Activated CD4-positive, alpha-beta T cell treated with anti-CD3 and anti-CD28 coated beads, Interleukin-2, amount 10 ng/mL, durations not matched to agents 7 days and 5 days (primary cell): ENCODE measurements at regions not wholly inside any gene's neighbourhood (a gene's known extent, or its start where the extent isn't known, plus 50 kb on each side); places are given as distances from the start of the nearest gene placed in this dataset.
"Not testable (repeated sequence)": the region's sequence is repeated elsewhere in the genome, so short reads cannot be mapped to it uniquely, and the experiment has no call there.

ENCODE experiments used
- CTCF ChIA-PET: fragments of 350-600 bp; sonication (Branson Sonifier 250); formaldehyde crosslinking; loops from one replicate; lab custom pipeline; 2021; ENCODE audit warnings: antibody characterized with exemption; lab: Charles Lee
- POLR2A ChIA-PET: fragments of 350-600 bp; sonication (Branson Sonifier 250); formaldehyde crosslinking; loops from one replicate; lab custom pipeline; 2021; ENCODE audit warnings: antibody characterized with exemption; lab: Charles Lee
- DNase-seq: peaks from one replicate; pipeline ENCODE4 v3.0.0-alpha.2; 2020
- H3K27ac Mint-ChIP-seq: one replicate; pipeline ENCODE4 v1.8.0; 2021; ENCODE audit warnings: mild to moderate bottlenecking, moderate library complexity, mixed read lengths
- H3K27me3 Mint-ChIP-seq: one replicate; pipeline ENCODE4 v1.8.0; 2021; ENCODE audit warnings: mixed read lengths
- H3K36me3 Mint-ChIP-seq: one replicate; pipeline ENCODE4 v1.8.0; 2021; ENCODE audit warnings: low read depth, mixed read lengths
- H3K4me1 Mint-ChIP-seq: one replicate; pipeline ENCODE4 v1.8.0; 2021; ENCODE audit warnings: mixed read lengths
- H3K4me3 Mint-ChIP-seq: one replicate; pipeline ENCODE4 v1.8.0; 2021; ENCODE audit warnings: mild to moderate bottlenecking, moderate library complexity, mixed read lengths
- H3K9me3 Mint-ChIP-seq: one replicate; pipeline ENCODE4 v1.8.0; 2021; ENCODE audit warnings: mixed read lengths

GRCh38 chr18:38747153-38747552 is 1181.6 kb upstream of the CELF4 start:
- H3K36me3 Mint-ChIP-seq = no peaks in the 10 kb centered on the region
- ChIA-PET CTCF (no interaction called here), POLR2A (no interaction called here)
- no peak overlapping the region for H3K4me3 Mint-ChIP-seq
- H3K27ac Mint-ChIP-seq = no peak overlapping the region
- no peaks in the 10 kb centered on the region for H3K9me3 Mint-ChIP-seq
- H3K4me1 Mint-ChIP-seq = no peaks in the 10 kb centered on the region
- no peak for DNase-seq
- no peaks in the 10 kb centered on the region for H3K27me3 Mint-ChIP-seq

- DNase-seq, H3K9me3 Mint-ChIP-seq, POLR2A ChIA-PET, H3K4me3 Mint-ChIP-seq, H3K4me1 Mint-ChIP-seq, H3K27me3 Mint-ChIP-seq, CTCF ChIA-PET, H3K36me3 Mint-ChIP-seq, H3K27ac Mint-ChIP-seq: not testable (repeated sequence)
Measured at GRCh38 chr18:38720181-38720580, 1154.6 kb upstream of the CELF4 start.

GRCh38 chr18:38718365-38718901 is 1152.8 kb upstream of the CELF4 start:
- H3K36me3 Mint-ChIP-seq = no peaks in the 10 kb centered on the region
- CTCF ChIA-PET = no interaction called here
- H3K27me3 Mint-ChIP-seq = no peaks in the 10 kb centered on the region
- no peak for DNase-seq
- no peak overlapping the region for H3K4me3 Mint-ChIP-seq
- H3K4me1 Mint-ChIP-seq = no peaks in the 10 kb centered on the region
- POLR2A ChIA-PET = no interaction called here
- H3K27ac Mint-ChIP-seq = no peak overlapping the region
- peaks cover 6% of the 10 kb centered on the region for H3K9me3 Mint-ChIP-seq

GRCh38 chr18:38709122-38709521 is 1143.5 kb upstream of the CELF4 start:
- Mint-ChIP-seq H3K4me1 (no peaks in the 10 kb centered on the region), H3K4me3 (no peak overlapping the region), H3K27me3 (no peaks in the 10 kb centered on the region), H3K9me3 (peaks cover 3% of the 10 kb centered on the region), H3K36me3 (no peaks in the 10 kb centered on the region), H3K27ac (no peak overlapping the region)
- ChIA-PET POLR2A (no interaction called here), CTCF (no interaction called here)
- DNase-seq = no peak

GRCh38 chr18:38706373-38706772 is 1140.8 kb upstream of the CELF4 start:
- Mint-ChIP-seq H3K27me3 (no peaks in the 10 kb centered on the region), H3K9me3 (no peaks in the 10 kb centered on the region), H3K4me3 (no peak overlapping the region), H3K36me3 (no peaks in the 10 kb centered on the region), H3K27ac (no peak overlapping the region), H3K4me1 (no peaks in the 10 kb centered on the region)
- ChIA-PET CTCF (no interaction called here), POLR2A (no interaction called here)
- DNase-seq = no peak

GRCh38 chr18:38698088-38698487 is 1132.5 kb upstream of the CELF4 start:
- Mint-ChIP-seq H3K27me3 (no peaks in the 10 kb centered on the region), H3K9me3 (no peaks in the 10 kb centered on the region), H3K4me3 (no peak overlapping the region), H3K36me3 (no peaks in the 10 kb centered on the region), H3K4me1 (no peaks in the 10 kb centered on the region), H3K27ac (no peak overlapping the region)
- no peak for DNase-seq
- ChIA-PET POLR2A (no interaction called here), CTCF (interaction anchor here (0.5 kb wide), 1 partner anchor 246 kb away, joined by 3 read pairs; no protein-coding TSS in a partner anchor)

GRCh38 chr18:38695559-38696280 is 1130.1 kb upstream of the CELF4 start:
- Mint-ChIP-seq H3K27me3 (no peaks in the 10 kb centered on the region), H3K4me1 (no peaks in the 10 kb centered on the region), H3K27ac (no peak overlapping the region), H3K9me3 (no peaks in the 10 kb centered on the region), H3K4me3 (no peak overlapping the region), H3K36me3 (no peaks in the 10 kb centered on the region)
- POLR2A ChIA-PET = no interaction called here
- CTCF ChIA-PET = no interaction called here
- DNase-seq = no peak

GRCh38 chr18:38693104-38693503 is 1127.5 kb upstream of the CELF4 start:
- H3K9me3 Mint-ChIP-seq = no peaks in the 10 kb centered on the region
- DNase-seq = no peak
- CTCF ChIA-PET = no interaction called here

GRCh38 chr18:38690626-38691025 is 1125.0 kb upstream of the CELF4 start:
- Mint-ChIP-seq H3K9me3 (no peaks in the 10 kb centered on the region), H3K36me3 (no peaks in the 10 kb centered on the region), H3K27me3 (no peaks in the 10 kb centered on the region), H3K4me3 (no peak overlapping the region), H3K4me1 (no peaks in the 10 kb centered on the region), H3K27ac (no peak overlapping the region)
- DNase-seq = no peak
- POLR2A ChIA-PET = no interaction called here
- CTCF ChIA-PET = no interaction called here

More at GRCh38 chr18:38693104-38693503, 1127.5 kb upstream of the CELF4 start:
- no peaks in the 10 kb centered on the region for H3K4me1 Mint-ChIP-seq
- POLR2A ChIA-PET = no interaction called here
- H3K36me3 Mint-ChIP-seq = no peaks in the 10 kb centered on the region
- no peak overlapping the region for H3K27ac Mint-ChIP-seq
- no peak overlapping the region for H3K4me3 Mint-ChIP-seq
- no peaks in the 10 kb centered on the region for H3K27me3 Mint-ChIP-seq

GRCh38 chr18:38688416-38688815 is 1122.8 kb upstream of the CELF4 start:
- H3K27me3 Mint-ChIP-seq = no peaks in the 10 kb centered on the region
- no peak overlapping the region for H3K4me3 Mint-ChIP-seq
- no peaks in the 10 kb centered on the region for H3K36me3 Mint-ChIP-seq
- DNase-seq = no peak
- H3K27ac Mint-ChIP-seq = no peak overlapping the region
- ChIA-PET POLR2A (no interaction called here), CTCF (no interaction called here)
- H3K9me3 Mint-ChIP-seq = no peaks in the 10 kb centered on the region
- no peaks in the 10 kb centered on the region for H3K4me1 Mint-ChIP-seq

GRCh38 chr18:38670486-38670885 is 1104.9 kb upstream of the CELF4 start:
- CTCF ChIA-PET = no interaction called here

GRCh38 chr18:38664929-38665328 is 1099.3 kb upstream of the CELF4 start:
- POLR2A ChIA-PET = no interaction called here
- H3K27me3 Mint-ChIP-seq = no peaks in the 10 kb centered on the region
- H3K4me1 Mint-ChIP-seq = no peaks in the 10 kb centered on the region
- no peak overlapping the region for H3K27ac Mint-ChIP-seq
- H3K9me3 Mint-ChIP-seq = no peaks in the 10 kb centered on the region
- H3K4me3 Mint-ChIP-seq = no peak overlapping the region
- no peak for DNase-seq
- CTCF ChIA-PET = no interaction called here
- no peaks in the 10 kb centered on the region for H3K36me3 Mint-ChIP-seq

More at GRCh38 chr18:38670486-38670885, 1104.9 kb upstream of the CELF4 start:
- no peaks in the 10 kb centered on the region for H3K36me3 Mint-ChIP-seq
- no peaks in the 10 kb centered on the region for H3K4me1 Mint-ChIP-seq
- no peaks in the 10 kb centered on the region for H3K27me3 Mint-ChIP-seq
- H3K9me3 Mint-ChIP-seq = peaks cover 7% of the 10 kb centered on the region
- POLR2A ChIA-PET = no interaction called here
- no peak overlapping the region for H3K27ac Mint-ChIP-seq
- no peak for DNase-seq
- H3K4me3 Mint-ChIP-seq = no peak overlapping the region

- Mint-ChIP-seq H3K27me3 (no peaks in the 10 kb centered on the region), H3K9me3 (no peaks in the 10 kb centered on the region), H3K4me3 (no peak overlapping the region), H3K36me3 (no peaks in the 10 kb centered on the region), H3K27ac (no peak overlapping the region), H3K4me1 (no peaks in the 10 kb centered on the region)
- DNase-seq = no peak
- ChIA-PET POLR2A (no interaction called here), CTCF (no interaction called here)
Measured at GRCh38 chr18:38663682-38664081, 1098.1 kb upstream of the CELF4 start.

GRCh38 chr18:38663270-38663669 is 1097.7 kb upstream of the CELF4 start:
- H3K9me3 Mint-ChIP-seq = no peaks in the 10 kb centered on the region
- POLR2A ChIA-PET = no interaction called here
- no peaks in the 10 kb centered on the region for H3K4me1 Mint-ChIP-seq
- DNase-seq = no peak
- H3K27me3 Mint-ChIP-seq = no peaks in the 10 kb centered on the region
- H3K4me3 Mint-ChIP-seq = no peak overlapping the region
- CTCF ChIA-PET = no interaction called here
- no peak overlapping the region for H3K27ac Mint-ChIP-seq
- H3K36me3 Mint-ChIP-seq = no peaks in the 10 kb centered on the region
